Suprapubic skin (tissue), 4 donors: ENCODE measurements at regions not wholly inside any gene's neighbourhood (a gene's known extent, or its start where the extent isn't known, plus 50 kb on each side); places are given as distances from the start of the nearest gene placed in this dataset.

Experiments
- DNase-seq, 2 donors: peaks; one replicate each; pipeline ENCODE4 v3.0.0-alpha.2; 2019; ENCODE audit warnings: low spot score in 2 of 2
- H3K27ac ChIP-seq: fragments of 200-600 bp; sonication (generic); one replicate; pipeline ENCODE4 v1.5.1; 2019
- H3K27me3 ChIP-seq: fragments of 200-600 bp; sonication (generic); one replicate; pipeline ENCODE4 v1.5.1; 2019
- H3K36me3 ChIP-seq: fragments of 200-600 bp; sonication (generic); one replicate; pipeline ENCODE4 v1.5.1; 2019
- H3K4me1 ChIP-seq: fragments of 200-600 bp; sonication (generic); one replicate; pipeline ENCODE4 v1.5.1; 2019
- H3K4me3 ChIP-seq: fragments of 200-600 bp; sonication (generic); one replicate; pipeline ENCODE4 v1.5.1; 2019; ENCODE audit warnings: mild to moderate bottlenecking
- H3K9me3 ChIP-seq: fragments of 200-600 bp; sonication (generic); one replicate; pipeline ENCODE4 v1.5.1; 2019
- EP300 ChIP-seq: sonication (generic); formaldehyde crosslinking; IDR thresholded peaks from one replicate; pipeline ENCODE4 v1.6.1; 2017; ENCODE audit warnings: antibody characterized with exemption
- POLR2A ChIP-seq, 2 donors: fragments of 450-650 bp; IDR thresholded peaks; one replicate each; pipeline ENCODE4 v1.6.1; 2017; ENCODE audit warnings: antibody characterized with exemption in 2 of 2, mild to moderate bottlenecking in 2 of 2, moderate library complexity in 2 of 2
- POLR2AphosphoS5 ChIP-seq, 3 donors: sonication (generic); formaldehyde crosslinking; IDR thresholded peaks; one replicate each; pipeline ENCODE4 v1.6.1; 2017; ENCODE audit warnings: antibody characterized with exemption in 3 of 3
- WGBS: methylation state at CpG from one replicate; pipeline ENCODE4 v1.1.5; 2018; 5-methylcytosine and 5-hydroxymethylcytosine counted together
- TF ChIP-seq, protein P1 (sequence below), 2 donors: fragments of 200-600 bp in 1 of 2; fragments of 450-650 bp in 1 of 2; sonication (generic) in 1 of 2; IDR thresholded peaks; one replicate each; pipeline ENCODE4 v1.5.1; 2016 to 2019; ENCODE audit warnings: antibody characterized with exemption in 2 of 2, mild to moderate bottlenecking in 1 of 2, moderate library complexity in 1 of 2

DNA sequence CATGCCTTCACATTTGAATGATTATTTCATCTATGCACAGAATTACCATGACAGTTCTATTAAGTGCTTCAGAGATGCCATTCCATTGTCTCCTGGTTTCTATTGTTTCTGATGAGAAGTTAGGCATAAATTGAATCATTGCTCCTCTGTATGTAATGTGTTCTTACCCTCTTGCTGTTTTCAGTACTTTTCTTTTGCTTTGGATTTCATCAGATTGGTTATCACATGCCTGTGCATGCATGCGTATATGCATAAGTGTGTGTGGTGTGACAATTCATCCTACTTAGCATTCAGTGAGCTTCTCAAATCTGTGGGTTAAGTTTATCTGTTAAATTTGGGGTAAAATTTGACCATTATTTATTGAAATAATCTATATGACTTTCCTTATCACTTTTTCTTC, 263.3 kb upstream of the RND3 start:
- TF ChIP-seq EP300 (no peak), POLR2A (IDR thresholded peaks at IDR 0.05) (no peak), POLR2AphosphoS5 (IDR thresholded peaks at IDR 0.05) (no peak)
- TF ChIP-seq, protein P1, sequence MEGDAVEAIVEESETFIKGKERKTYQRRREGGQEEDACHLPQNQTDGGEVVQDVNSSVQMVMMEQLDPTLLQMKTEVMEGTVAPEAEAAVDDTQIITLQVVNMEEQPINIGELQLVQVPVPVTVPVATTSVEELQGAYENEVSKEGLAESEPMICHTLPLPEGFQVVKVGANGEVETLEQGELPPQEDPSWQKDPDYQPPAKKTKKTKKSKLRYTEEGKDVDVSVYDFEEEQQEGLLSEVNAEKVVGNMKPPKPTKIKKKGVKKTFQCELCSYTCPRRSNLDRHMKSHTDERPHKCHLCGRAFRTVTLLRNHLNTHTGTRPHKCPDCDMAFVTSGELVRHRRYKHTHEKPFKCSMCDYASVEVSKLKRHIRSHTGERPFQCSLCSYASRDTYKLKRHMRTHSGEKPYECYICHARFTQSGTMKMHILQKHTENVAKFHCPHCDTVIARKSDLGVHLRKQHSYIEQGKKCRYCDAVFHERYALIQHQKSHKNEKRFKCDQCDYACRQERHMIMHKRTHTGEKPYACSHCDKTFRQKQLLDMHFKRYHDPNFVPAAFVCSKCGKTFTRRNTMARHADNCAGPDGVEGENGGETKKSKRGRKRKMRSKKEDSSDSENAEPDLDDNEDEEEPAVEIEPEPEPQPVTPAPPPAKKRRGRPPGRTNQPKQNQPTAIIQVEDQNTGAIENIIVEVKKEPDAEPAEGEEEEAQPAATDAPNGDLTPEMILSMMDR (IDR thresholded peaks at IDR 0.05): no peak
- no peak overlapping the region for H3K4me3 ChIP-seq
- no peaks in the 10 kb centered on the region for H3K9me3 ChIP-seq
- no peak for DNase-seq
- 76% methylated on average over 1 of the region's 1 CpG for whole genome bisulfite sequencing
- no peaks in the 10 kb centered on the region for H3K36me3 ChIP-seq
- H3K4me1 ChIP-seq: no peaks in the 10 kb centered on the region
- H3K27me3 ChIP-seq: no peaks in the 10 kb centered on the region
- no peak overlapping the region for H3K27ac ChIP-seq

- no peaks in the 10 kb centered on the region for H3K4me1 ChIP-seq
- H3K4me3 ChIP-seq: no peak overlapping the region
- H3K9me3 ChIP-seq: no peaks in the 10 kb centered on the region
- DNase-seq: no peak
- no peaks in the 10 kb centered on the region for H3K36me3 ChIP-seq
- TF ChIP-seq EP300 (no peak), POLR2AphosphoS5 (IDR thresholded peaks at IDR 0.05) (no peak), POLR2A (IDR thresholded peaks at IDR 0.05) (no peak)
- TF ChIP-seq, protein P1 (IDR thresholded peaks at IDR 0.05): no peak
- no peaks in the 10 kb centered on the region for H3K27me3 ChIP-seq
- H3K27ac ChIP-seq: no peak overlapping the region
- 59% methylated on average over 4 of the region's 4 CpGs for WGBS
These were observed 254.6 kb upstream of the RND3 start for GRCh38 chr2:150742094-150742493.

DNA sequence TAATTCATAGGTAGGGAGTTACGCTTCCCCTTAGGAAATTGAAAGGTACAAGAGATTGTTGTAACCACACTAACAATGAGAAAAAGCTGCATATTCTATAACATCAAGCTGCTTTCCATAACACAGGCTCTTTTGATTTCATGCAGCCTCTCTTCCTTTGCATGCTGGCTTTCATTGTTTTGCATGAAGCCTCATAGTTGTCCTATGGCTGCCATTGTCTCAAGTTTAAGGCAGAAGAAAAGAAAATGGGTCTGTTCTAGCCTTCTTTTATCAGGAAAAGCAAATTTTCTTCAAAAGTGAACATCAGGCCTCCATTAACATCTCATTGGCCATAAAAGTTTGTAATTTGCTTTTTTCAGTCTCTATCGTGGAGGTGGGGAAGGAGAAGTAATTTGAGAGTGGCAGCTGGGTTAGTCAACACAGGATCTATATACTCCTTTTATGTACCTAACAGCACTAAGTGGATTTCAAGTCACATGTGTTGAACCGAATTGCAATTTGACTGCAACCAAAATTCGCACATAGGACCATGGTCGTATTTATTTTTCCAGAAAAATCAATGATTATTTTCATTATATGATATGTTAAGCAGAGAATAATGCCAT, 248.5 kb upstream of the RND3 start:
- no peak overlapping the region for H3K4me3 ChIP-seq

GRCh38 chr2:150733051-150733618, 245.7 kb upstream of the RND3 start:
- H3K27ac ChIP-seq: no peak overlapping the region
- no peaks in the 10 kb centered on the region for H3K36me3 ChIP-seq
- H3K9me3 ChIP-seq: no peaks in the 10 kb centered on the region
- no peaks in the 10 kb centered on the region for H3K4me1 ChIP-seq
- no peaks in the 10 kb centered on the region for H3K27me3 ChIP-seq
- no peak for DNase-seq
- TF ChIP-seq, protein P1 (IDR thresholded peaks at IDR 0.05): no peak
- TF ChIP-seq POLR2A (IDR thresholded peaks at IDR 0.05) (no peak), POLR2AphosphoS5 (IDR thresholded peaks at IDR 0.05) (no peak), EP300 (no peak)
- H3K4me3 ChIP-seq: no peak overlapping the region
- WGBS: 80% methylated on average over 4 of the region's 4 CpGs

More for the DNA sequence above, 248.5 kb upstream of the RND3 start:
- H3K36me3 ChIP-seq: no peaks in the 10 kb centered on the region
- no peaks in the 10 kb centered on the region for H3K9me3 ChIP-seq
- WGBS: 86% methylated on average over 5 of the region's 5 CpGs
- H3K27ac ChIP-seq: no peak overlapping the region
- H3K27me3 ChIP-seq: no peaks in the 10 kb centered on the region
- H3K4me1 ChIP-seq: no peaks in the 10 kb centered on the region
- no peak for DNase-seq
- TF ChIP-seq POLR2A (IDR thresholded peaks at IDR 0.05): no peak
- TF ChIP-seq POLR2AphosphoS5 (IDR thresholded peaks at IDR 0.05): no peak
- TF ChIP-seq, protein P1 (IDR thresholded peaks at IDR 0.05): no peak
- TF ChIP-seq EP300: no peak

GRCh38 chr2:150732491-150732890, 245.0 kb upstream of the RND3 start:
- H3K4me1 ChIP-seq: no peaks in the 10 kb centered on the region
- 61% methylated on average over 1 of the region's 1 CpG for WGBS
- H3K36me3 ChIP-seq: no peaks in the 10 kb centered on the region
- H3K27me3 ChIP-seq: no peaks in the 10 kb centered on the region
- no peaks in the 10 kb centered on the region for H3K9me3 ChIP-seq
- DNase-seq: no peak
- TF ChIP-seq, protein P1 (IDR thresholded peaks at IDR 0.05): no peak
- TF ChIP-seq EP300 (no peak), POLR2A (IDR thresholded peaks at IDR 0.05) (no peak), POLR2AphosphoS5 (IDR thresholded peaks at IDR 0.05) (no peak)
- H3K27ac ChIP-seq: no peak overlapping the region
- H3K4me3 ChIP-seq: no peak overlapping the region
